T-cell (primary cell): ENCODE measurements at regions not wholly inside any gene's neighbourhood (a gene's known extent, or its start where the extent isn't known, plus 50 kb on each side); places are given as distances from the start of the nearest gene placed in this dataset.

Source experiments
- ATAC-seq, 4 experiments: fragments of 200-7000 bp in 3 of 4; fragments of 150-1000 bp in 1 of 4; cut with Tn5 transposase; replicated peaks in 1 of 4; 1 replicate in 3 of 4; 2 replicates in 1 of 4; pipeline ENCODE4 v1.10.0; 2021; ENCODE audit warnings: moderate library complexity in 3 of 4, mild to moderate bottlenecking in 2 of 4, moderate number of reproducible peaks in 1 of 4
- CTCF ChIA-PET, 2 donors: fragments of 300-600 bp; sonication (Branson Sonifier 250); formaldehyde crosslinking; loops; one replicate each; lab custom pipeline; 2022; ENCODE audit warnings: antibody characterized with exemption in 2 of 2; lab: Charles Lee
- POLR2A ChIA-PET, 2 donors: fragments of 300-600 bp; sonication (Branson Sonifier 250); formaldehyde crosslinking; loops; one replicate each; lab custom pipeline; 2022; ENCODE audit warnings: antibody characterized with exemption in 2 of 2; lab: Charles Lee
- DNase-seq, 35 experiments: peaks; one replicate each; pipeline versions ENCODE4 v3.0.0 to v3.0.0-alpha.2; 2013 to 2023
- H3K27ac ChIP-seq: one replicate; pipeline ENCODE4 v1.5.1; 2013; ENCODE audit warnings: low read length
- H3K27me3 ChIP-seq, 2 experiments: replicated peaks in 1 of 2; 1 replicate in 1 of 2; 2 replicates in 1 of 2; pipeline versions ENCODE4 v1.6.1 to v1.7.0; 2013; ENCODE audit warnings: low read length in 1 of 2, mixed read lengths in 1 of 2; ENCODE audit not compliant: control insufficient read depth in 2 of 2, insufficient read depth in 2 of 2; ENCODE audit errors: extremely low read depth in 1 of 2
- H3K36me3 ChIP-seq, 2 donors: 1 replicate in 1 of 2; 2 replicates in 1 of 2; pipeline versions ENCODE4 v1.6.1 to v1.7.0; 2013; ENCODE audit warnings: low read length in 1 of 2; ENCODE audit not compliant: control insufficient read depth in 2 of 2, insufficient read depth in 1 of 2; ENCODE audit errors: extremely low read depth in 1 of 2
- H3K4me1 ChIP-seq, 2 experiments: 1 replicate in 1 of 2; 2 replicates in 1 of 2; pipeline versions ENCODE4 v1.6.1 to v1.7.0; 2013; ENCODE audit warnings: low read length in 2 of 2, mixed read lengths in 1 of 2; ENCODE audit not compliant: insufficient read depth in 2 of 2, control insufficient read depth in 1 of 2; ENCODE audit errors: extremely low read depth in 1 of 2
- H3K4me3 ChIP-seq, 2 donors: 1 replicate in 1 of 2; 2 replicates in 1 of 2; pipeline versions ENCODE4 v1.5.1 to v1.7.0; 2013; ENCODE audit warnings: mild to moderate bottlenecking in 2 of 2, low read length in 1 of 2, moderate library complexity in 1 of 2; ENCODE audit not compliant: control insufficient read depth in 1 of 2; ENCODE audit errors: extremely low read depth in 1 of 2
- H3K9me3 ChIP-seq: 2 replicates; pipeline ENCODE4 v1.7.0; 2013
- H3K27ac Mint-ChIP-seq, 2 donors: one replicate each; pipeline ENCODE4 v1.8.0; 2020 to 2021; ENCODE audit warnings: mild to moderate bottlenecking in 2 of 2, mixed read lengths in 2 of 2
- H3K27me3 Mint-ChIP-seq, 2 donors: one replicate each; pipeline ENCODE4 v1.8.0; 2021 to 2022; ENCODE audit warnings: mixed read lengths in 2 of 2
- H3K36me3 Mint-ChIP-seq: one replicate; pipeline ENCODE4 v1.8.0; 2021; ENCODE audit warnings: mixed read lengths
- H3K4me1 Mint-ChIP-seq, 3 donors: one replicate each; pipeline ENCODE4 v1.8.0; 2020 to 2022; ENCODE audit warnings: mixed read lengths in 3 of 3, mild to moderate bottlenecking in 1 of 3
- H3K4me3 Mint-ChIP-seq, 3 donors: one replicate each; pipeline ENCODE4 v1.8.0; 2020 to 2022; ENCODE audit warnings: mild to moderate bottlenecking in 3 of 3, mixed read lengths in 3 of 3, moderate library complexity in 3 of 3
- H3K9me3 Mint-ChIP-seq, 3 donors: one replicate each; pipeline ENCODE4 v1.8.0; 2020 to 2022; ENCODE audit warnings: mixed read lengths in 3 of 3
- WGBS: methylation state at CpG from one replicate; pipeline ENCODE4 v1.1.5; 2013; ENCODE audit warnings: missing lambda C conversion rate; ENCODE audit not compliant: insufficient coverage; 5-methylcytosine and 5-hydroxymethylcytosine counted together

DNA sequence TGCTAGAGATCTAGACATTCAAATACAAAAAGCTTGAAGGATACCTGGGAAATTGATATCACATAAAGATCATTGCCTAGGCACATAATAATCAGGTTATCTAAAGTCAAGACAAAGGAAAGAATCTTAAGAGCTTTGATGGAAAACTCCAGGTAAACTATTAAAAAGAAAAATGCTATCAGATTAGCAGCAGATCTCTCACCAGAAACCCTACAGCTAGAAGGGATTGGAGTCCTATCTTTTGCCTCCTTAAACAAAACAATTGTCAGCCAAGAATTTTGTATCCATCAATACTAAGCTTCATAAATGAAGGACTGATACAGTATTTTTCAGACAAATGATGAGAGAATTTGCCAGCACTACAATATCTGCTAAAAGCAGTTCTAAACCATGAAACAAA, 682.4 kb upstream of the ATXN8OS start:
- Mint-ChIP-seq H3K36me3 (no peaks in the 10 kb centered on the region), H3K9me3 (peaks cover 43 to 81% (median 44%) of the 10 kb centered on the region in 3 donors), H3K27ac (no peak overlapping the region), H3K27me3 (no peaks in the 10 kb centered on the region), H3K4me1 (no peaks in the 10 kb centered on the region), H3K4me3 (no peak overlapping the region)
- Histone ChIP-seq H3K4me1 (no peaks in the 10 kb centered on the region), H3K9me3 (no peaks in the 10 kb centered on the region), H3K4me3 (no peak overlapping the region), H3K36me3 (no peaks in the 10 kb centered on the region), H3K27me3 (no peaks in the 10 kb centered on the region), H3K27ac (no peak overlapping the region)
- POLR2A ChIA-PET = no interaction called here
- no peak for DNase-seq
- CTCF ChIA-PET = no interaction called here
- no peak for ATAC-seq

DNA sequence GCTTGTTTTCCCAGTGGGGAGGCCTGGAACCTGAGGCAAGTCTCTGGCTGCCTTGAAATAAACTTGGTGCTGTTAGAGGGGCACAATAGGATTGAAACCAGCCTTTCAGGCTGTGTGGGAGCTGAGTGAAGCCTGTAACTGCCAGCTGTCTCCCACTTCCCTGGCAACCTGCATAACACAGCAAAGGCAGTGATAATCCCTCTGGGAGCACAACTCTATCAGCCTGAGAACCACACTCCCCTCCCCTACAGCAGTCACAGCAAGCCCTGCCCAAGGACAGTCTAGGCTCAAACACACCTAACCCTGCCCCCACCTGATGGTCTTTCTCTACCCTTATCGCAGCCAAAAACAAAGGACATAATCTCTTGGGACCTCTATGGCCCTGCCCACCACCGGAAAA, 683.8 kb upstream of the ATXN8OS start:
- H3K9me3 Mint-ChIP-seq = peaks cover 35 to 72% (median 40%) of the 10 kb centered on the region in 3 donors
- H3K36me3 Mint-ChIP-seq = no peaks in the 10 kb centered on the region
- Histone ChIP-seq H3K27me3 (no peaks in the 10 kb centered on the region), H3K4me3 (no peak overlapping the region), H3K36me3 (no peaks in the 10 kb centered on the region), H3K4me1 (no peaks in the 10 kb centered on the region), H3K27ac (no peak overlapping the region), H3K9me3 (no peaks in the 10 kb centered on the region)
- ChIA-PET CTCF (no interaction called here), POLR2A (no interaction called here)
- DNase-seq (no peak), ATAC-seq (no peak)
- H3K27me3 Mint-ChIP-seq = no peaks in the 10 kb centered on the region
- no peak overlapping the region for H3K4me3 Mint-ChIP-seq
- H3K27ac Mint-ChIP-seq = no peak overlapping the region
- H3K4me1 Mint-ChIP-seq = no peaks in the 10 kb centered on the region
- WGBS = 63% methylated on average over 2 of the region's 2 CpGs

DNA sequence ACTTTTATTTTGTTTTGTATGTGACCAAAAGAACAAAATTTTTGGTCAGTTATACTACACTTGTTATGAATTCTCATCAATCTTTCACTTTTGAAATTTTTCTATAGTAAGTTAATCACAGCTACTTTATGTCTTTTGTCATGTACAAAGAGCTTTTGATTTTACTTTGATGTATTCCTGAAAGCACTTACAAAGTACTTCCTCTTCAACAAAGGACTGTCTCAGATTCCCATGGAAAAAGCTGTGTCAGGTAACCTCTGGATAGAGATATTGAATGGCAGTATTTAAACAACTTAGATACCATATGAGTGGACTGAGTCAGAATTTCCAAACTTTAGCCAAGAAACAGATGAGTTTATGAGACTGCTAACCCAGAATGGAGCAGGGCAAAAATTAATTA, 689.3 kb upstream of the ATXN8OS start:
- Mint-ChIP-seq H3K36me3 (no peaks in the 10 kb centered on the region), H3K27me3 (no peaks in the 10 kb centered on the region), H3K9me3 (peaks cover 9 to 31% (median 14%) of the 10 kb centered on the region in 3 donors), H3K4me1 (no peaks in the 10 kb centered on the region), H3K4me3 (no peak overlapping the region), H3K27ac (no peak overlapping the region)
- no peaks in the 10 kb centered on the region for H3K4me1 ChIP-seq
- no peak for DNase-seq
- no peaks in the 10 kb centered on the region for H3K27me3 ChIP-seq
- ChIA-PET CTCF (no interaction called here), POLR2A (no interaction called here)
- no peaks in the 10 kb centered on the region for H3K36me3 ChIP-seq
- peaks cover 3% of the 10 kb centered on the region for H3K9me3 ChIP-seq
- ATAC-seq = no peak
- H3K4me3 ChIP-seq = no peak overlapping the region
- no peak overlapping the region for H3K27ac ChIP-seq

DNA sequence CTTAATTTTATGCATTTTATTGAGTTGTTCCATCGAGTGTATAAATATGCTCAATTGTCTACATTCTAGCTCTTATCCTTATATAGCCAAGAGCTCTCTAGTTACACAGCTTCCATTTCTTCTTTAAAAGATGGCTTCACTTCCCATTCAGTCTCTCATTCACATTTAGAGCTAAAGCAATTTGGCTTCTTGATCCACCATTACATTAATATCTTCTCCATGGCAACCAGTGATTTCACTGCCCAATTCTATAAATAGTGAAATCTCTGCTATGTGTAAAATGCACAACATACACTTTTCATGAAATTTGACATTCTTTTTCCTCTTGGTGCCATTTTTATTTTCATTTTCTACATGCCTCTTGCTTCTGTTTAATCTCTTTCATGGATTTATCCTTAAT, 696.9 kb upstream of the ATXN8OS start:
- WGBS = no CpG with 5 or more reads among the region's 1 CpG
- H3K36me3 Mint-ChIP-seq = no peaks in the 10 kb centered on the region
- H3K27me3 ChIP-seq = no peaks in the 10 kb centered on the region
- CTCF ChIA-PET = no interaction called here
- H3K9me3 ChIP-seq = peaks cover 3% of the 10 kb centered on the region
- no peak overlapping the region for H3K4me3 Mint-ChIP-seq
- H3K4me3 ChIP-seq = no peak overlapping the region
- no peaks in the 10 kb centered on the region for H3K27me3 Mint-ChIP-seq
- H3K36me3 ChIP-seq = no peaks in the 10 kb centered on the region
- DNase-seq (no peak), ATAC-seq (no peak)
- no peak overlapping the region for H3K27ac Mint-ChIP-seq
- no peak overlapping the region for H3K27ac ChIP-seq
- no peaks in the 10 kb centered on the region for H3K4me1 Mint-ChIP-seq
- POLR2A ChIA-PET = no interaction called here
- H3K9me3 Mint-ChIP-seq = peaks cover 12 to 29% (median 16%) of the 10 kb centered on the region in 3 donors
- no peaks in the 10 kb centered on the region for H3K4me1 ChIP-seq

DNA sequence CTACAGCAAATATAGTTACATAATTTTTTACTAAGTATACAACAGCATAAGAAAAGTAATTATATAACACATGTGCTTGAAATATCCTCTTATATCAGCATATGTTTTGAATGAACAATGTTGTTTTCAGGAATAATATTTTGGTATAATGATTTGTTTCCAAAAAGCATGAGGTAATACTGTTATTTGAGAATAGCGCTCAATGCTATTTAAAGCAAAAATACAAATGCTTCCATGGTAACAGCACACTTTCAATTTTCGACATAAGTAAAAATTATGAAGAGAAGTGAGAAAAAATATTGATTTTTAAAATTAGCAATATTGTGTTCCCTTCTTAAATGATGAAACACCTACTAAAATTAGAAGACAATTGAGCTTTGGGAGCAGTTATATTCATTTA, 715.9 kb upstream of the ATXN8OS start:
- Histone ChIP-seq H3K4me1 (no peaks in the 10 kb centered on the region), H3K4me3 (no peak overlapping the region), H3K27me3 (no peaks in the 10 kb centered on the region), H3K27ac (no peak overlapping the region), H3K36me3 (no peaks in the 10 kb centered on the region), H3K9me3 (no peaks in the 10 kb centered on the region)
- ATAC-seq = no peak
- Mint-ChIP-seq H3K4me1 (no peaks in the 10 kb centered on the region), H3K4me3 (no peak overlapping the region), H3K9me3 (peaks cover 23 to 36% (median 23%) of the 10 kb centered on the region in 3 donors), H3K36me3 (no peaks in the 10 kb centered on the region), H3K27ac (no peak overlapping the region), H3K27me3 (no peaks in the 10 kb centered on the region)
- ChIA-PET POLR2A (no interaction called here), CTCF (no interaction called here)
- no peak for DNase-seq
- no CpG with 5 or more reads among the region's 2 CpGs for WGBS

DNA sequence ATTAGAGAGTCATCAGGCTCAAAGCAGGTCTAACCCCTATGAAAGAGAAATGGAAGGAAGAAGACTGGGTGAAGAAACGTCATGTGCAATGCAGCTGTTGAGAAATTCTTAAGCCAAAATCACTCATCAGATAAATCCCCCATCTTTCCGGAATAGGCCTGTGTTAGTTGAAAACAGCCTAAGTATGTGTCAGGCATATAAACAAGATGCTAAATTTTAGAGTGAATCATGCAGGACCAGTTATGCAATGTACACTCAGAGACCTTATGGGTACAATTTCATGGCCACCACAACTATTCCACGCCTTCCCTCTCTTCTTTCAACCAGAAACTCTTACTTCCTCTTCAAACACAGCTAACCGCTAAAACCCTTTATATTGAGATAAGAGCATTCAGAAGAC, 717.7 kb upstream of the ATXN8OS start:
- CTCF ChIA-PET = no interaction called here

DNA sequence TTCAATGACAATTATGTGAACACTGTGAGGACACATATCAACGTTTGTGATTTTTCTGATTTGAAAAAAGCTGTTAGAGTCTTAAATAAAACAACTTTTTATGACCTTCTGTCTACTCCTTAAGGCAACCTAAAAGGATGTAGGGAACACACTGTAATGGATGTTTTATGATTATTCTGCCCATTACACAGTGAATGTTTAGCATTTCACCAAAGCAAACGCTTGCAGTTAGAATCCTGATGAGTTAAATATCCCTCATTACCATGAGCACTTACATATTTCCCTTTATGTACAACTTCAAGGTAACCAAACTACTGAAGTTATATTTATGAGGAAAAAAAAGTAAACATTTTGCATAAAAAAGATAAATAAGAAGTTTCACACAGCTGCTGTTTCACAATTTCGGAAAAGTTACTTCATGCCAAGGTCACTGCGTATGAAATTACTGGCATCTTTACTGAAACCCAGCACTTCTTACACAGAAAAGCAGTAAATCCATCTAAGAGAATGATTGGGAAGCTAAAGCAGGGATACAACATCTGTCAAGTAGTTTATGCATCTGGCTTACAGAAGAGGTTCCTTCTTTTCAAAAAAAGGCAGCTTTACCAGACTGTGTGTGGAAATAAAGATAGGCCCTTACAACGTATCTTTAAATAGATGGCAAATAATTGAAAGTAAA, 733.7 kb upstream of the ATXN8OS start:
- POLR2A ChIA-PET = no interaction called here

More for the DNA sequence above, 717.7 kb upstream of the ATXN8OS start:
- Histone ChIP-seq H3K4me3 (no peak overlapping the region), H3K27me3 (no peaks in the 10 kb centered on the region), H3K36me3 (no peaks in the 10 kb centered on the region), H3K9me3 (no peaks in the 10 kb centered on the region), H3K4me1 (no peaks in the 10 kb centered on the region), H3K27ac (no peak overlapping the region)
- Mint-ChIP-seq H3K4me1 (no peaks in the 10 kb centered on the region), H3K9me3 (peaks cover 20 to 33% (median 24%) of the 10 kb centered on the region in 3 donors), H3K4me3 (no peak overlapping the region), H3K27me3 (no peaks in the 10 kb centered on the region), H3K27ac (no peak overlapping the region), H3K36me3 (no peaks in the 10 kb centered on the region)
- ATAC-seq = no peak
- WGBS = no CpG with 5 or more reads among the region's 4 CpGs
- DNase-seq = no peak
- POLR2A ChIA-PET = no interaction called here

More for the DNA sequence above, 733.7 kb upstream of the ATXN8OS start:
- DNase-seq = no peak
- Mint-ChIP-seq H3K36me3 (no peaks in the 10 kb centered on the region), H3K4me1 (no peaks in the 10 kb centered on the region), H3K9me3 (peaks cover 3 to 13% (median 8%) of the 10 kb centered on the region in 3 donors), H3K4me3 (no peak overlapping the region), H3K27me3 (no peaks in the 10 kb centered on the region), H3K27ac (no peak overlapping the region)
- WGBS = no CpG with 5 or more reads among the region's 5 CpGs
- H3K27me3 ChIP-seq = no peaks in the 10 kb centered on the region
- no peaks in the 10 kb centered on the region for H3K36me3 ChIP-seq
- H3K4me1 ChIP-seq = no peaks in the 10 kb centered on the region
- no peak overlapping the region for H3K4me3 ChIP-seq
- no peak for ATAC-seq
- CTCF ChIA-PET = no interaction called here
- H3K27ac ChIP-seq = no peak overlapping the region
- H3K9me3 ChIP-seq = peaks cover 3% of the 10 kb centered on the region
